ENCODE measurements at regions not wholly inside any gene's neighbourhood (a gene's known extent, or its start where the extent isn't known, plus 50 kb on each side); places are given as distances from the start of the nearest gene placed in this dataset.

DNA sequence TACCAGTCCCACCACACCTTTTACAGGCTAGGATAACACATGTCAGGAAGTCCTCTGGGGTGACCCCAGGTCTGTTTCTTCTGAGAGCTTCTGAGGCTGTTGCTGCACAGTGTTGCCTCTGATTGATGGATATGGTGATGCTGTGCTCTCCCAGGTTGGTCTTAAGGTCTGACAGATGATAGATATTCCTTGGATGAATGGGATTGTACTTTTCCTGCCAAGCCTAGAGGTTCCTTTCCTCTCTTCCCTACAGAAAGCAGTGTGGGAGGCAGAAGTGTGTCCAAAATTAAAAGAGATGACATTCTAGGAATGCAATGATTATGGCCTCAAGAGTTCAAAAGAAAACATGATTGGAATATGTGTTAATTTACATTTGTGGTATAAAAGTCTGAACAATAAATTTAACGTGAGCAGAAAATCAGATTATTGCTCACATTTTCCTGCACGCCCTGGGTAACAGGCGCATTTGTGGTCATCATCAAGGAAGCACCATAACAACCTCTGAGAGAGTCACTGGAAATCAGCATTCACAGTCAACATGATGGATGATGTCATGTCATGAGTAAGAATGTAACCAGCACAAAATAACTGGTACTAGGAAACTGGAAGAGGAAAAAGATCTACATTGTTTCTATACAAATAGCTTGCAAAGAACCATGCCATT is 73.7 kb downstream of the BBS10 start:
- Histone ChIP-seq H3K9me3 (no peaks in the 10 kb centered on the region), H3K27me3 (ENCODE audit: insufficient read depth in 3 of 3, low read length in 2 of 3) (no peaks in the 10 kb centered on the region), H3K36me3 (ENCODE audit: insufficient read depth in 1 of 2, low read depth in 1 of 2) (no peaks in the 10 kb centered on the region), H3K4me1 (no peaks in the 10 kb centered on the region), H3K4me3 (no peak overlapping the region), H3K27ac (no peak overlapping the region)
- 94 to 98% (median 95%) methylated on average over 3 of the region's 3 CpGs for WGBS, 3 donors
- TF ChIP-seq, protein P1, sequence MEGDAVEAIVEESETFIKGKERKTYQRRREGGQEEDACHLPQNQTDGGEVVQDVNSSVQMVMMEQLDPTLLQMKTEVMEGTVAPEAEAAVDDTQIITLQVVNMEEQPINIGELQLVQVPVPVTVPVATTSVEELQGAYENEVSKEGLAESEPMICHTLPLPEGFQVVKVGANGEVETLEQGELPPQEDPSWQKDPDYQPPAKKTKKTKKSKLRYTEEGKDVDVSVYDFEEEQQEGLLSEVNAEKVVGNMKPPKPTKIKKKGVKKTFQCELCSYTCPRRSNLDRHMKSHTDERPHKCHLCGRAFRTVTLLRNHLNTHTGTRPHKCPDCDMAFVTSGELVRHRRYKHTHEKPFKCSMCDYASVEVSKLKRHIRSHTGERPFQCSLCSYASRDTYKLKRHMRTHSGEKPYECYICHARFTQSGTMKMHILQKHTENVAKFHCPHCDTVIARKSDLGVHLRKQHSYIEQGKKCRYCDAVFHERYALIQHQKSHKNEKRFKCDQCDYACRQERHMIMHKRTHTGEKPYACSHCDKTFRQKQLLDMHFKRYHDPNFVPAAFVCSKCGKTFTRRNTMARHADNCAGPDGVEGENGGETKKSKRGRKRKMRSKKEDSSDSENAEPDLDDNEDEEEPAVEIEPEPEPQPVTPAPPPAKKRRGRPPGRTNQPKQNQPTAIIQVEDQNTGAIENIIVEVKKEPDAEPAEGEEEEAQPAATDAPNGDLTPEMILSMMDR (IDR thresholded peaks at IDR 0.05) = no peak
- DNase-seq (no peak), ATAC-seq (no peak)
- intact Hi-C loops (cut with DNase I) = no loop called here

DNA sequence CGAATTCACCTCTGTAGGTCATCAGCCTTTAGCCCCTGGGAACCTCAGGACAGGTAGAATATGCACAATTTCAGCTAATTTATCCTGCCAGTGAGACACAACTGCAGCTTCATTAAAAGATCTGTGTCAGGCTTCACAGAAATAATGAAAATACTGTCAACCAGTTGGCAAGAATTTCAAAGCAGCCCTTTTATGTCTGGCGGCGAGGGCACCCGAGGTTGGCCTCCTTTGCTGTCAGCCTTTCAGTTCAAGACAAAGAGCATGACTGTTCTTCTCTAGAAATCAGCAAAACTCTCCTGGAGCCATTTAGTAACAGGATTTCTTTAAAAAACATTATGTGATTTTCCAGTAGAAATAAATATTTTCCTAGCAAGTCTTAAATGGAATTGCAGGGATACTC is 75.9 kb downstream of the BBS10 start:
- Histone ChIP-seq H3K9me3 (no peaks in the 10 kb centered on the region), H3K36me3 (ENCODE audit: insufficient read depth in 1 of 2, low read depth in 1 of 2) (no peaks in the 10 kb centered on the region), H3K27ac (no peak overlapping the region), H3K4me3 (no peak overlapping the region), H3K27me3 (ENCODE audit: insufficient read depth in 3 of 3, low read length in 2 of 3) (no peaks in the 10 kb centered on the region), H3K4me1 (peaks cover under 1% of the 10 kb centered on the region)
- WGBS, 3 donors = 61 to 72% (median 69%) methylated on average over 4 of the region's 4 CpGs
- TF ChIP-seq, protein P1 (IDR thresholded peaks at IDR 0.05) = no peak
- no peak for ATAC-seq
- intact Hi-C loops (cut with DNase I) = no loop called here
- no peak for DNase-seq

DNA sequence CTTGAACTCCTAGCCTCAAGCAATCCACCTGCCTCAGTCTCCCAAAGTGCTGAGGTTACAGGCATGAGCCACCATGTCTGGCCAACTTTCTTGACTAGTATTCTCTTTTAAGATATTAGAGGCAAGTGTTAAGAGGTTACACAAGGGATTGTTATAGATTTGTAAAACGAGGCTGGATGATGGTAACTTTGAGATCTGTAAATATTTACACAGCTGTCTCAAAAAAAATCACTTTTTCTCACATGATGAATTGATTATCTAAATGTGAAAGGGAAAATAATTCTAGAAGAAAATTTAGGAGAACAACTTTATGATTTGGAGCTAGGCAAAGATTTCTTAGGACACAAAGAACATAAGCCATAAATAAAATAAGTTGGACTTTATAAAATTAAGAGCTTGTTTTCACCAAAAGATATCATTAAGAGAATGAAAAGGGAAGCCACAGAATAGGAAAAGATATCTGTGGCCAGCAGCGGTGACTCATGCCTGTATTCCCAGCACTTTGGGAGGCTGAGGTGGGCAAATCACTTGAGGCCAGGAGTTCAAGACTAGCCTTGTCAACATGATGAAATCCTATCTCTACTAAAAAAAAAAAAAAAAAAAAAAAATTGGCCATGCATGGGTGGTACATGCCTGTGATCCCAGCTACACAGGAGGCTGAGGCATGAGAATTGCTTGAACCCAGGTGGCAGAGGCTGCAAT is 77.4 kb downstream of the BBS10 start:
- Histone ChIP-seq H3K36me3 (ENCODE audit: insufficient read depth in 1 of 2, low read depth in 1 of 2) (no peaks in the 10 kb centered on the region), H3K4me1 (peaks cover 11% of the 10 kb centered on the region), H3K27ac (no peak overlapping the region), H3K9me3 (no peaks in the 10 kb centered on the region), H3K27me3 (ENCODE audit: insufficient read depth in 3 of 3, low read length in 2 of 3) (no peaks in the 10 kb centered on the region), H3K4me3 (no peak overlapping the region)
- TF ChIP-seq, protein P1 (IDR thresholded peaks at IDR 0.05) = no peak
- intact Hi-C loops (cut with DNase I) = no loop called here
- DNase-seq (no peak), ATAC-seq (no peak)
- 70 to 73% (median 72%) methylated on average over 2 of the region's 2 CpGs for WGBS, 3 donors

DNA sequence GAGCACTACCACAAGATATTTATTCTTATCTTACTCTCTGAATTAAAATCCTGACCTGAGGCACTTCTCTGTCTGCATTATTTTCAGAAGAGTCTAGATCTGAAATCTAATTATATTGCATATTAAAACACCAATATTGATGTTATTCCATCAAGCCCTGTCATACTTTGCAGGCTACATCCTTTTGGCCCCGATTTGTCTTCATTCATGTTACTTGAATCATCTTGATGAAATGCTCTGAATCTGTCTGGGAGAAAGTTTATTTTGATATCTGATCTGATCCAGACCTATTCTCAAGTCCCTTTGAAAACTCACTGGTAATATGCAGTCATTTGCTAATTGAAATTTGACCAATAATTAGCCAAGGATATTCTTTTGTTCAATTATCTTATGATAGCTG is 79.9 kb downstream of the BBS10 start:
- ATAC-seq (no peak), DNase-seq (no peak)
- Histone ChIP-seq H3K9me3 (no peaks in the 10 kb centered on the region), H3K27me3 (ENCODE audit: insufficient read depth in 3 of 3, low read length in 2 of 3) (no peaks in the 10 kb centered on the region), H3K27ac (no peak overlapping the region), H3K4me3 (no peak overlapping the region), H3K36me3 (ENCODE audit: insufficient read depth in 1 of 2, low read depth in 1 of 2) (no peaks in the 10 kb centered on the region), H3K4me1 (peaks cover 11% of the 10 kb centered on the region)
- WGBS, 3 donors = 74 to 84% (median 77%) methylated on average over 1 of the region's 1 CpG
- intact Hi-C loops (cut with DNase I) = loop anchor here (5.0 kb wide), 2 partner anchors 74 to 79 kb away; partner anchors contain the start of gene BBS10 (in 1 of the 2)
- TF ChIP-seq, protein P1 (IDR thresholded peaks at IDR 0.05) = no peak

Measured in psoas muscle (tissue), 7 donors.